K562 (cell line): ENCODE measurements at regions not wholly inside any gene's neighbourhood (a gene's known extent, or its start where the extent isn't known, plus 50 kb on each side); places are given as distances from the start of the nearest gene placed in this dataset.

Experiments
- ATAC-seq: fragments of 200-7000 bp; cut with Tn5 transposase; 3 replicates; pipeline ENCODE4 v1.9.1; 2020; ENCODE audit warnings: moderate library complexity
- BruUV-seq: library from RNA; stranded (reverse); fragments of 400-500 nt; replicated peaks from 2 replicates; lab custom pipeline; 2021; lab: Mats Ljungman, UMichigan
- CTCF ChIA-PET: fragments of 300-600 bp; formaldehyde crosslinking; extraction: SDS; loops from one replicate; lab custom pipeline; 2021; ENCODE audit warnings: low intra/inter-chr PET ratio; lab: Yijun Ruan, JAX
- POLR2A ChIA-PET: fragments of 300-600, 350-650 bp; sonication (Branson Sonifier 250); formaldehyde crosslinking; extraction: SDS; loops from one replicate; lab custom pipeline; 2021; ENCODE audit warnings: antibody characterized with exemption, inconsistent platforms; lab: Yijun Ruan, JAX
- DNase-seq, 4 experiments: peaks; one replicate each; pipeline versions ENCODE4 v3.0.0 to v3.0.0-alpha.2; 2011 to 2018; ENCODE audit warnings: low spot score in 3 of 4, mixed read lengths in 3 of 4; ENCODE audit errors: extremely low read depth in 1 of 4
- FAIRE-seq: peaks from 2 replicates; lab custom pipeline; 2011; peaks lifted over from hg19 to GRCh38; lab: Jason Lieb, UNC
- H2AFZ ChIP-seq: 2 replicates; pipeline ENCODE4 v1.6.0; 2011; ENCODE audit warnings: low read depth, low read length, control low read depth, inconsistent platforms
- H3K27ac ChIP-seq: fragments of 200-600 bp; 3 replicates; pipeline ENCODE4 v1.8.0; 2011; ENCODE audit warnings: low read depth, mild to moderate bottlenecking, control low read depth, inconsistent platforms, low read length, moderate library complexity, mixed read lengths; ENCODE audit errors: extremely low read depth
- H3K27me3 ChIP-seq, 2 experiments: fragments of 300-600 bp in 1 of 2; 2 replicates in 1 of 2; 3 replicates in 1 of 2; pipeline versions ENCODE4 v1.6.0 to v1.8.0; 2011; ENCODE audit warnings: inconsistent platforms in 2 of 2, low read length in 2 of 2, mild to moderate bottlenecking in 1 of 2, mixed read lengths in 1 of 2, moderate library complexity in 1 of 2; ENCODE audit not compliant: control insufficient read depth in 2 of 2, insufficient read depth in 2 of 2
- H3K36me3 ChIP-seq: fragments of 300-600 bp; 3 replicates; pipeline ENCODE4 v1.8.0; 2011; ENCODE audit warnings: mild to moderate bottlenecking, low read length, inconsistent platforms; ENCODE audit not compliant: control insufficient read depth, insufficient read depth
- H3K4me1 ChIP-seq, 2 experiments: fragments of 200-600 bp in 1 of 2; replicated peaks in 1 of 2; 2 replicates in 1 of 2; 3 replicates in 1 of 2; pipeline versions ENCODE4 v1.5.1 to v1.8.0; 2011; ENCODE audit warnings: inconsistent platforms in 2 of 2, low read length in 2 of 2, mild to moderate bottlenecking in 1 of 2, mixed read lengths in 1 of 2, moderate library complexity in 1 of 2; ENCODE audit not compliant: control insufficient read depth in 2 of 2, insufficient read depth in 2 of 2
- H3K4me2 ChIP-seq: 2 replicates; pipeline ENCODE4 v1.6.1; 2011; ENCODE audit warnings: low read length, control low read depth, inconsistent platforms, mixed read lengths; ENCODE audit not compliant: insufficient read depth
- H3K4me3 ChIP-seq: fragments of 200-600 bp; sonication (generic), shearing (Covaris generic); 2 replicates; pipeline ENCODE4 v1.5.1; 2016; ENCODE audit warnings: control low read depth, inconsistent platforms
- H3K79me2 ChIP-seq: fragments of 200-600 bp; 3 replicates; pipeline ENCODE4 v1.8.0; 2011; ENCODE audit warnings: low read length, inconsistent platforms; ENCODE audit not compliant: control insufficient read depth, insufficient read depth
- H3K9ac ChIP-seq, 2 experiments: 2 replicates each; pipeline versions ENCODE4 v1.6.0 to v1.6.1; 2011; ENCODE audit warnings: low read depth in 2 of 2, low read length in 2 of 2, control low read depth in 1 of 2, inconsistent platforms in 1 of 2, mild to moderate bottlenecking in 1 of 2, mixed read lengths in 1 of 2; ENCODE audit not compliant: insufficient read depth in 1 of 2
- H3K9me1 ChIP-seq: one replicate; pipeline ENCODE4 v1.6.0; 2011; ENCODE audit warnings: inconsistent platforms, mild to moderate bottlenecking, low read length, moderate library complexity; ENCODE audit not compliant: control insufficient read depth, insufficient read depth
- H3K9me3 ChIP-seq: replicated peaks from 2 replicates; pipeline ENCODE4 v1.5.1; 2011; ENCODE audit warnings: low read depth, low read length, inconsistent platforms; ENCODE audit not compliant: control insufficient read depth, insufficient read depth
- H4K20me1 ChIP-seq: replicated peaks from 2 replicates; pipeline ENCODE4 v1.6.1; 2011; ENCODE audit warnings: low read length, inconsistent platforms, mixed read lengths; ENCODE audit not compliant: control insufficient read depth, insufficient read depth
- CUX1 ChIP-seq: fragments of 200-800 bp; sonication (Bioruptor generic); IDR thresholded peaks from 2 replicates; pipeline ENCODE4 v1.6.1; 2016; ENCODE audit warnings: missing genetic modification characterization, missing compliant biosample characterization
- FOXP1 ChIP-seq: sonication (generic); formaldehyde crosslinking; IDR thresholded peaks from 2 replicates; pipeline ENCODE4 v1.8.0; 2022; ENCODE audit warnings: mild to moderate bottlenecking, missing genetic modification reagents
- GABPB2 ChIP-seq: fragments of 250-450 bp; sonication (Bioruptor Pico); conservative IDR thresholded peaks from 2 replicates; pipeline ENCODE4 v1.5.1; 2021; ENCODE audit warnings: mild to moderate bottlenecking
- MAZ ChIP-seq, 2 experiments: fragments of 450-650 bp in 1 of 2; sonication (generic) in 1 of 2; formaldehyde crosslinking; IDR thresholded peaks in 1 of 2; conservative IDR thresholded peaks in 1 of 2; 2 replicates each; pipeline versions ENCODE4 v1.4.0 to v1.5.0; 2020; ENCODE audit warnings: mild to moderate bottlenecking in 1 of 2, missing genetic modification reagents in 1 of 2
- MTA1 ChIP-seq: fragments of 450-650 bp; IDR thresholded peaks from 2 replicates; pipeline ENCODE4 v1.6.1; 2017; ENCODE audit warnings: borderline replicate concordance
- NR2C2 ChIP-seq, 2 experiments: fragments of 200-800 bp in 1 of 2; sonication (Bioruptor generic) in 1 of 2; sonication (generic) in 1 of 2; formaldehyde crosslinking in 1 of 2; IDR thresholded peaks; 2 replicates each; pipeline versions ENCODE4 v1.6.1 to v1.8.0; 2016 to 2022; ENCODE audit warnings: mild to moderate bottlenecking in 1 of 2, missing compliant biosample characterization in 1 of 2, missing genetic modification characterization in 1 of 2, missing genetic modification reagents in 1 of 2
- PCBP2 ChIP-seq: fragments of 200-400 bp; formaldehyde crosslinking; IDR thresholded peaks from 2 replicates; pipeline ENCODE4 v1.6.1; 2018; ENCODE audit warnings: low read length, low read depth, mild to moderate bottlenecking, moderate library complexity; ENCODE audit not compliant: poor library complexity, severe bottlenecking
- PKNOX1 ChIP-seq: fragments of 450-650 bp; IDR thresholded peaks from 2 replicates; pipeline ENCODE4 v1.6.1; 2016
- SREBF2 ChIP-seq: sonication (generic); formaldehyde crosslinking; IDR thresholded peaks from 2 replicates; pipeline ENCODE4 v1.4.0; 2020; ENCODE audit warnings: mild to moderate bottlenecking, missing genetic modification reagents
- TCF7 ChIP-seq: sonication (generic); IDR thresholded peaks from 2 replicates; pipeline ENCODE4 v1.6.1; 2016; ENCODE audit warnings: antibody characterized with exemption, borderline replicate concordance
- TRIM24 ChIP-seq, 2 experiments: fragments of 450-650 bp; IDR thresholded peaks; 2 replicates each; pipeline ENCODE4 v1.6.1; 2016
- ZNF347 ChIP-seq: fragments of 450-650 bp; formaldehyde crosslinking; IDR thresholded peaks from 2 replicates; pipeline ENCODE4 v1.4.0; 2020; ENCODE audit warnings: low read depth, mild to moderate bottlenecking, moderate library complexity
- ZNF668 ChIP-seq: fragments of 250-450 bp; sonication (Bioruptor Pico); IDR thresholded peaks from 2 replicates; pipeline ENCODE4 v1.8.0; 2022; ENCODE audit warnings: mild to moderate bottlenecking, inconsistent platforms
- WGBS: fragments of 100-300 bp; shearing (Covaris generic); methylation state at CpG from one replicate; pipeline ENCODE4 v1.1.6; 2016; ENCODE audit warnings: low coverage, mixed read lengths; ENCODE audit not compliant: insufficient coverage; ENCODE audit errors: missing lambda C conversion rate; 5-methylcytosine and 5-hydroxymethylcytosine counted together
- in situ Hi-C: fragments of 300-500 bp; cut with MboI; formaldehyde crosslinking; loops from 4 replicates; pipeline ENCODE4 v1.15.0; 2018; ENCODE audit warnings: inconsistent platforms, mixed read lengths
- intact Hi-C: fragments of 100-400 bp; cut with micrococcal nuclease; formaldehyde crosslinking; loops from 2 replicates; pipeline ENCODE4 v1.14.2; 2022
- TF ChIP-seq, protein P1 (sequence below): fragments of 450-650 bp; IDR thresholded peaks from 2 replicates; pipeline ENCODE4 v1.6.1; 2016; ENCODE audit warnings: antibody characterized with exemption

DNA sequence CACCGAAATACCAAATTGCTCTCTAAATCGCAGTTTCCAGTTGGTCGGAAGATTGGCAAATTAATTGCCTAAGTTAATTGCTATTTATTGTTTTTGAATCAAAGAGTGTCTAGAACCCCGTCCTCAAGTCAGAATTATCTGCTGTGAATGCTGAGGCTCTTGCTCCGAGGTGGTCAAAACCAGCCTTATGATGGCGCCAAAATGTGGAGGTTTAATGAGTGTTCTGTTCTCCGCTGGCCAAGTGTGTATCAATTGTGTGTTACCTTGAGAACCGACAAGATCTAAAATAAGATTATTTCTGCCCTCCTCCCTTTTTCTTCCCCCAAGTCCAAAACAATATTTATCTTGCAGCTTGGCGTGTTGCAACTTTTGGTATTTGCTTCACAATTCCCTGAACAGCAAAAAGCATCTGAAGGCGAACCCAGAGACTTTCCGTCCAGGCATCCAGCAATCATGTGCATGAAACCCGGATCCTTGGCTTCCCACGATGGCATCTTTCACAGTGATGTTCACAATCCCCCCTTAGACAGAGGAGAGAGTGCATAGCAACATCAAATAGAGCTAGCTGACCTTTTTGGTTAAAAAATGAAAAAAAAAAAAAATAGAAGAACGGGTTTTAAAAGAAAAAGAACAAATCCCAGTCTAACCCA is 323.0 kb downstream of the MYCN start:
- H3K36me3 ChIP-seq = no peaks in the 10 kb centered on the region
- H3K4me2 ChIP-seq = no peak overlapping the region
- no peaks in the 10 kb centered on the region for H3K9me3 ChIP-seq
- FAIRE-seq = no peak
- no peak overlapping the region for H2AFZ ChIP-seq
- no peaks in the 10 kb centered on the region for H3K27me3 ChIP-seq
- H3K4me3 ChIP-seq = no peak overlapping the region
- ChIA-PET CTCF (no interaction called here), POLR2A (no interaction called here)
- 4% methylated on average over 14 of the region's 14 CpGs for WGBS
- H3K27ac ChIP-seq = no peak overlapping the region
- DNase-seq = peak in 1 of 4 experiments; percentile 2
- no peak for ATAC-seq
- no peaks in the 10 kb centered on the region for H3K4me1 ChIP-seq
- H3K9ac ChIP-seq = no peak overlapping the region
- no peaks in the 10 kb centered on the region for H3K79me2 ChIP-seq
- no TSS peak for BruUV-seq
- intact Hi-C loops (no loop called here), in situ Hi-C loops (no loop called here)
- H3K9me1 ChIP-seq = no peaks in the 10 kb centered on the region
- no peak for TF ChIP-seq PCBP2
- TF ChIP-seq, protein P1, sequence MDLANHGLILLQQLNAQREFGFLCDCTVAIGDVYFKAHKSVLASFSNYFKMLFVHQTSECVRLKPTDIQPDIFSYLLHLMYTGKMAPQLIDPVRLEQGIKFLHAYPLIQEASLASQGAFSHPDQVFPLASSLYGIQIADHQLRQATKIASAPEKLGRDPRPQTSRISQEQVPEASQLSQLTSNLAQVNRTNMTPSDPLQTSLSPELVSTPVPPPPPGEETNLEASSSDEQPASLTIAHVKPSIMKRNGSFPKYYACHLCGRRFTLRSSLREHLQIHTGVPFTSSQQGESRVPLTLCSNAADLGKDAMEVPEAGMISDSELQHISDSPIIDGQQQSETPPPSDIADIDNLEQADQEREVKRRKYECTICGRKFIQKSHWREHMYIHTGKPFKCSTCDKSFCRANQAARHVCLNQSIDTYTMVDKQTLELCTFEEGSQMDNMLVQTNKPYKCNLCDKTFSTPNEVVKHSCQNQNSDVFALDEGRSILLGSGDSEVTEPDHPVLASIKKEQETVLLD = no peak
- TF ChIP-seq FOXP1 = no peak
- TF ChIP-seq NR2C2 (CRISPR knock-in tag; IDR thresholded peaks at IDR 0.05) = no peak
- TF ChIP-seq NR2C2 (tag; IDR thresholded peaks at IDR 0.05) = no peak
- TF ChIP-seq GABPB2 (CRISPR knock-in tag) = no peak
- no peak for TF ChIP-seq ZNF347 (CRISPR knock-in tag)
- no peak for TF ChIP-seq PKNOX1
- no peak for TF ChIP-seq SREBF2
- no peak for TF ChIP-seq TCF7
- TF ChIP-seq MAZ (CRISPR knock-in tag; conservative IDR thresholded peaks at IDR 0.05 in 1 of 2, IDR thresholded peaks at IDR 0.05 in 1 of 2) = no peak
- no peak for TF ChIP-seq ZNF668 (CRISPR knock-in tag)
- no peak for TF ChIP-seq MTA1
- TF ChIP-seq CUX1 (CRISPR knock-in tag) = no peak
- TF ChIP-seq TRIM24 (IDR thresholded peaks at IDR 0.05) = no peak
- H4K20me1 ChIP-seq = no peaks in the 10 kb centered on the region
